Activated naive CD8-positive, alpha-beta T cell treated with anti-CD3 and anti-CD28 coated beads, Interleukin-2, amount 10 ng/mL, durations not matched to agents 7 days and 5 days (primary cell): ENCODE measurements at regions not wholly inside any gene's neighbourhood (a gene's known extent, or its start where the extent isn't known, plus 50 kb on each side); places are given as distances from the start of the nearest gene placed in this dataset.
"Not testable (repeated sequence)": the region's sequence is repeated elsewhere in the genome, so short reads cannot be mapped to it uniquely, and the experiment has no call there.

ENCODE experiments used
- ATAC-seq: fragments of 150-1000 bp; cut with Tn5 transposase; one replicate; pipeline ENCODE4 v1.10.0; 2021; ENCODE audit warnings: low read depth, moderate library complexity
- POLR2A ChIA-PET: fragments of 350-600 bp; sonication (Branson Sonifier 250); formaldehyde crosslinking; loops from one replicate; lab custom pipeline; 2021; ENCODE audit warnings: antibody characterized with exemption; lab: Charles Lee
- DNase-seq: peaks from one replicate; pipeline ENCODE4 v3.0.0; 2021
- H3K27ac Mint-ChIP-seq: one replicate; pipeline ENCODE4 v1.8.0; 2022; ENCODE audit warnings: mild to moderate bottlenecking, mixed read lengths
- H3K27me3 Mint-ChIP-seq: one replicate; pipeline ENCODE4 v1.8.0; 2022; ENCODE audit warnings: mild to moderate bottlenecking, moderate library complexity, mixed read lengths
- H3K36me3 Mint-ChIP-seq: one replicate; pipeline ENCODE4 v1.8.0; 2021; ENCODE audit warnings: mild to moderate bottlenecking, mixed read lengths
- H3K4me1 Mint-ChIP-seq: one replicate; pipeline ENCODE4 v1.8.0; 2021; ENCODE audit warnings: mixed read lengths
- H3K4me3 Mint-ChIP-seq: one replicate; pipeline ENCODE4 v1.8.0; 2022; ENCODE audit warnings: mild to moderate bottlenecking, moderate library complexity, mixed read lengths
- H3K9me3 Mint-ChIP-seq: one replicate; pipeline ENCODE4 v1.8.0; 2021; ENCODE audit warnings: mixed read lengths

- ATAC-seq (no peak), DNase-seq (no peak)
- no peak overlapping the region for H3K27ac Mint-ChIP-seq
- H3K36me3 Mint-ChIP-seq, result no peaks in the 10 kb centered on the region
- H3K9me3 Mint-ChIP-seq, result peaks cover 1% of the 10 kb centered on the region
- H3K4me3 Mint-ChIP-seq, result no peak overlapping the region
- POLR2A ChIA-PET, result no interaction called here
- H3K27me3 Mint-ChIP-seq, result no peaks in the 10 kb centered on the region
- H3K4me1 Mint-ChIP-seq, result no peaks in the 10 kb centered on the region
These were observed 502.8 kb upstream of the SLITRK5 start for GRCh38 chr13:87168390-87168789.

GRCh38 chr13:87169337-87169736 lies 501.8 kb upstream of the SLITRK5 start:
- POLR2A ChIA-PET, result no interaction called here
- H3K9me3 Mint-ChIP-seq, result peaks cover 1% of the 10 kb centered on the region
- H3K36me3 Mint-ChIP-seq, result no peaks in the 10 kb centered on the region
- H3K27ac Mint-ChIP-seq, result no peak overlapping the region
- H3K4me1 Mint-ChIP-seq, result no peaks in the 10 kb centered on the region
- H3K4me3 Mint-ChIP-seq, result no peak overlapping the region
- no peaks in the 10 kb centered on the region for H3K27me3 Mint-ChIP-seq
- no peak for DNase-seq
- ATAC-seq, result no peak

GRCh38 chr13:87172166-87172835 lies 498.9 kb upstream of the SLITRK5 start:
- H3K27ac Mint-ChIP-seq, result no peak overlapping the region
- no peak for ATAC-seq
- H3K36me3 Mint-ChIP-seq, result no peaks in the 10 kb centered on the region
- H3K27me3 Mint-ChIP-seq, result no peaks in the 10 kb centered on the region
- no peak for DNase-seq
- no peaks in the 10 kb centered on the region for H3K9me3 Mint-ChIP-seq
- no peak overlapping the region for H3K4me3 Mint-ChIP-seq
- POLR2A ChIA-PET, result no interaction called here
- H3K4me1 Mint-ChIP-seq, result no peaks in the 10 kb centered on the region

GRCh38 chr13:87185138-87185537 lies 486.0 kb upstream of the SLITRK5 start:
- DNase-seq, H3K27me3 Mint-ChIP-seq, POLR2A ChIA-PET, H3K4me3 Mint-ChIP-seq, H3K27ac Mint-ChIP-seq, H3K4me1 Mint-ChIP-seq, H3K36me3 Mint-ChIP-seq, H3K9me3 Mint-ChIP-seq, ATAC-seq: not testable (repeated sequence)

GRCh38 chr13:87186647-87187046 lies 484.5 kb upstream of the SLITRK5 start:
- H3K4me1 Mint-ChIP-seq, H3K36me3 Mint-ChIP-seq, DNase-seq, H3K27ac Mint-ChIP-seq, ATAC-seq, H3K27me3 Mint-ChIP-seq, H3K9me3 Mint-ChIP-seq, H3K4me3 Mint-ChIP-seq, POLR2A ChIA-PET: not testable (repeated sequence)

GRCh38 chr13:87191485-87191884 lies 479.7 kb upstream of the SLITRK5 start:
- POLR2A ChIA-PET, DNase-seq, ATAC-seq, H3K27ac Mint-ChIP-seq, H3K4me1 Mint-ChIP-seq, H3K9me3 Mint-ChIP-seq, H3K4me3 Mint-ChIP-seq, H3K27me3 Mint-ChIP-seq, H3K36me3 Mint-ChIP-seq: not testable (repeated sequence)

GRCh38 chr13:87198371-87198770 lies 472.8 kb upstream of the SLITRK5 start:
- H3K4me1 Mint-ChIP-seq, result no peaks in the 10 kb centered on the region
- H3K27me3 Mint-ChIP-seq, result no peaks in the 10 kb centered on the region
- DNase-seq, result no peak
- H3K36me3 Mint-ChIP-seq, result no peaks in the 10 kb centered on the region
- no peak overlapping the region for H3K27ac Mint-ChIP-seq
- H3K4me3 Mint-ChIP-seq, result no peak overlapping the region
- no peak for ATAC-seq
- POLR2A ChIA-PET, result no interaction called here
- H3K9me3 Mint-ChIP-seq, result no peaks in the 10 kb centered on the region

GRCh38 chr13:87206708-87207107 lies 464.5 kb upstream of the SLITRK5 start:
- H3K4me1 Mint-ChIP-seq, result no peaks in the 10 kb centered on the region
- no peak overlapping the region for H3K27ac Mint-ChIP-seq
- ATAC-seq (no peak), DNase-seq (no peak)
- no peak overlapping the region for H3K4me3 Mint-ChIP-seq
- POLR2A ChIA-PET, result no interaction called here
- no peaks in the 10 kb centered on the region for H3K27me3 Mint-ChIP-seq
- H3K9me3 Mint-ChIP-seq, result no peaks in the 10 kb centered on the region
- H3K36me3 Mint-ChIP-seq, result no peaks in the 10 kb centered on the region

GRCh38 chr13:87207280-87208003 lies 463.7 kb upstream of the SLITRK5 start:
- H3K27me3 Mint-ChIP-seq, result no peaks in the 10 kb centered on the region
- ATAC-seq, result no peak
- POLR2A ChIA-PET, result no interaction called here
- H3K9me3 Mint-ChIP-seq, result no peaks in the 10 kb centered on the region
- H3K36me3 Mint-ChIP-seq, result no peaks in the 10 kb centered on the region
- H3K4me3 Mint-ChIP-seq, result no peak overlapping the region
- H3K27ac Mint-ChIP-seq, result no peak overlapping the region
- no peak for DNase-seq
- H3K4me1 Mint-ChIP-seq, result no peaks in the 10 kb centered on the region

GRCh38 chr13:87208636-87209035 lies 462.5 kb upstream of the SLITRK5 start:
- Mint-ChIP-seq H3K4me3 (no peak overlapping the region), H3K27ac (no peak overlapping the region), H3K4me1 (no peaks in the 10 kb centered on the region), H3K36me3 (no peaks in the 10 kb centered on the region), H3K9me3 (no peaks in the 10 kb centered on the region), H3K27me3 (no peaks in the 10 kb centered on the region)
- ATAC-seq, result no peak
- no peak for DNase-seq
- POLR2A ChIA-PET, result no interaction called here

GRCh38 chr13:87234981-87235380 lies 436.2 kb upstream of the SLITRK5 start:
- Mint-ChIP-seq H3K27me3 (no peaks in the 10 kb centered on the region), H3K9me3 (peaks cover 6% of the 10 kb centered on the region), H3K27ac (no peak overlapping the region), H3K4me3 (no peak overlapping the region), H3K36me3 (no peaks in the 10 kb centered on the region), H3K4me1 (no peaks in the 10 kb centered on the region)
- DNase-seq (no peak), ATAC-seq (no peak)
- POLR2A ChIA-PET, result no interaction called here

GRCh38 chr13:87235621-87236020 lies 435.6 kb upstream of the SLITRK5 start:
- DNase-seq (no peak), ATAC-seq (no peak)
- Mint-ChIP-seq H3K4me3 (no peak overlapping the region), H3K27me3 (no peaks in the 10 kb centered on the region), H3K36me3 (no peaks in the 10 kb centered on the region), H3K4me1 (no peaks in the 10 kb centered on the region), H3K27ac (no peak overlapping the region), H3K9me3 (peaks cover 6% of the 10 kb centered on the region)
- POLR2A ChIA-PET, result no interaction called here

GRCh38 chr13:87244256-87244890 lies 426.8 kb upstream of the SLITRK5 start:
- Mint-ChIP-seq H3K4me3 (no peak overlapping the region), H3K36me3 (no peaks in the 10 kb centered on the region), H3K27me3 (no peaks in the 10 kb centered on the region), H3K9me3 (peaks cover 1% of the 10 kb centered on the region), H3K27ac (no peak overlapping the region), H3K4me1 (no peaks in the 10 kb centered on the region)
- POLR2A ChIA-PET, result no interaction called here
- no peak for ATAC-seq
- no peak for DNase-seq

GRCh38 chr13:87249847-87250246 lies 421.3 kb upstream of the SLITRK5 start:
- POLR2A ChIA-PET, H3K9me3 Mint-ChIP-seq, ATAC-seq, H3K27ac Mint-ChIP-seq, H3K4me3 Mint-ChIP-seq, H3K4me1 Mint-ChIP-seq, H3K27me3 Mint-ChIP-seq, H3K36me3 Mint-ChIP-seq, DNase-seq: not testable (repeated sequence)
